Heart left ventricle (tissue), 13 donors: ENCODE measurements at regions not wholly inside any gene's neighbourhood (a gene's known extent, or its start where the extent isn't known, plus 50 kb on each side); places are given as distances from the start of the nearest gene placed in this dataset.

Source experiments
- CTCF ChIP-seq, 12 donors: fragments of 200-600 bp; sonication (generic) in 4 of 12; IDR thresholded peaks; one replicate each; pipeline versions ENCODE4 v1.5.0 to v1.8.0; 2018 to 2022; ENCODE audit warnings: antibody characterized with exemption in 12 of 12, mild to moderate bottlenecking in 5 of 12
- POLR2A ChIP-seq, 2 donors: fragments of 450-650 bp; IDR thresholded peaks; one replicate each; pipeline ENCODE4 v1.6.1; 2017; ENCODE audit warnings: antibody characterized with exemption in 2 of 2, mild to moderate bottlenecking in 2 of 2, moderate library complexity in 2 of 2
- donor health status: ischemic (EF 13 %, LVEDD 7.1; RV severe dilation, severe dysfunction).
- donor health status: DM: no; HTN: yes; CAD: no.
- donor health status: DM: no; HTN: no; CAD: no.
- donor health status: ischemic (EF 25% LVEDD 6.9; RV normal size, moderate dysfunction).
- donor health status: ischemic (EF 25% LVEDD 5.7; RV mildly dilated, moderate dysfunction).
- donor health status: ischemic (EF 35%, LVEDD 5.7; RV mildly dilated, moderate dysfunction).
- donor health status: nonischemic (EF 11% LVEDD 7.7; RV severe dilation, severe dysfunction).
- donor health status: DM: yes; HTN: yes; CAD: no.
- donor health status: PGD.
- donor health status: ischemic (EF 29% LVEDD 5.4; RV normal size, mild dysfunction).
- donor health status: nonischemic (EF 23%, LVEDD 6.1; RV moderate dilation, normal function).

GRCh38 chr14:48970943-48971342, 615.2 kb downstream of the RPS29 start:
- TF ChIP-seq CTCF (IDR thresholded peaks at IDR 0.05) (no peak), POLR2A (IDR thresholded peaks at IDR 0.05) (no peak)
